Neural crest cell (in vitro differentiated cells): ENCODE measurements at regions not wholly inside any gene's neighbourhood (a gene's known extent, or its start where the extent isn't known, plus 50 kb on each side); places are given as distances from the start of the nearest gene placed in this dataset.

Experiments
- DNase-seq: peaks from one replicate; pipeline ENCODE4 v3.0.0; 2021; ENCODE audit warnings: low read depth, mixed read lengths, low spot score
- H3K27ac Mint-ChIP-seq: one replicate; pipeline ENCODE4 v1.8.0; 2021; ENCODE audit warnings: mild to moderate bottlenecking, mixed read lengths; ENCODE audit not compliant: unreplicated experiment
- H3K27me3 Mint-ChIP-seq: 2 replicates; pipeline ENCODE4 v1.8.0; 2021; ENCODE audit warnings: low read depth, mild to moderate bottlenecking, mixed read lengths
- H3K36me3 Mint-ChIP-seq: 2 replicates; pipeline ENCODE4 v1.8.0; 2021; ENCODE audit warnings: low read depth, mild to moderate bottlenecking, mixed read lengths
- H3K4me1 Mint-ChIP-seq: 2 replicates; pipeline ENCODE4 v1.8.0; 2021; ENCODE audit warnings: mixed read lengths
- H3K4me3 Mint-ChIP-seq: one replicate; pipeline ENCODE4 v1.8.0; 2021; ENCODE audit warnings: mild to moderate bottlenecking, mixed read lengths
- H3K9me3 Mint-ChIP-seq: 2 replicates; pipeline ENCODE4 v1.8.0; 2021; ENCODE audit warnings: mixed read lengths
- CTCF ChIP-seq: fragments of 200-600 bp; sonication (generic); conservative IDR thresholded peaks from 2 replicates; pipeline ENCODE4 v1.5.0; 2021; ENCODE audit warnings: antibody characterized with exemption, mild to moderate bottlenecking

- Mint-ChIP-seq H3K27me3 (no peaks in the 10 kb centered on the region), H3K36me3 (no peaks in the 10 kb centered on the region), H3K27ac (no peak overlapping the region), H3K4me1 (peaks cover 10% of the 10 kb centered on the region), H3K4me3 (no peak overlapping the region), H3K9me3 (peaks cover 6% of the 10 kb centered on the region)
- no peak for TF ChIP-seq CTCF
- no peak for DNase-seq
These were observed 186.0 kb upstream of the FRMPD4 start for GRCh38 chrX:11952176-11952720.

- H3K36me3 Mint-ChIP-seq = no peaks in the 10 kb centered on the region
- H3K4me3 Mint-ChIP-seq = no peak overlapping the region
- TF ChIP-seq CTCF = no peak
- DNase-seq = no peak
- H3K9me3 Mint-ChIP-seq = peaks cover 6% of the 10 kb centered on the region
- H3K27me3 Mint-ChIP-seq = no peaks in the 10 kb centered on the region
- peaks cover 10% of the 10 kb centered on the region for H3K4me1 Mint-ChIP-seq
- H3K27ac Mint-ChIP-seq = no peak overlapping the region
These were observed 184.7 kb upstream of the FRMPD4 start for GRCh38 chrX:11953615-11954014.

GRCh38 chrX:11954176-11954575 is 184.1 kb upstream of the FRMPD4 start:
- Mint-ChIP-seq H3K27me3 (no peaks in the 10 kb centered on the region), H3K9me3 (peaks cover 8% of the 10 kb centered on the region), H3K36me3 (no peaks in the 10 kb centered on the region), H3K27ac (no peak overlapping the region), H3K4me1 (peaks cover 10% of the 10 kb centered on the region), H3K4me3 (no peak overlapping the region)
- DNase-seq = no peak
- no peak for TF ChIP-seq CTCF

- H3K27me3 Mint-ChIP-seq = no peaks in the 10 kb centered on the region
- no peak overlapping the region for H3K27ac Mint-ChIP-seq
- no peak for TF ChIP-seq CTCF
- no peaks in the 10 kb centered on the region for H3K36me3 Mint-ChIP-seq
- DNase-seq = no peak
- peaks cover 8% of the 10 kb centered on the region for H3K9me3 Mint-ChIP-seq
- H3K4me3 Mint-ChIP-seq = no peak overlapping the region
- H3K4me1 Mint-ChIP-seq = no peaks in the 10 kb centered on the region
These were observed 178.2 kb upstream of the FRMPD4 start for GRCh38 chrX:11960031-11960430.

GRCh38 chrX:11965436-11965835 is 172.8 kb upstream of the FRMPD4 start:
- no peak for TF ChIP-seq CTCF
- H3K4me3 Mint-ChIP-seq = no peak overlapping the region
- no peak for DNase-seq
- no peaks in the 10 kb centered on the region for H3K36me3 Mint-ChIP-seq
- no peaks in the 10 kb centered on the region for H3K27me3 Mint-ChIP-seq
- H3K4me1 Mint-ChIP-seq = peaks cover 4% of the 10 kb centered on the region
- H3K27ac Mint-ChIP-seq = no peak overlapping the region
- H3K9me3 Mint-ChIP-seq = peaks cover 13% of the 10 kb centered on the region
